ENCODE measurements at regions not wholly inside any gene's neighbourhood (a gene's known extent, or its start where the extent isn't known, plus 50 kb on each side); places are given as distances from the start of the nearest gene placed in this dataset.

GRCh38 chr2:5839550-5839949 lies 147.4 kb downstream of the SOX11 start:
- TF ChIP-seq POLR2A (IDR thresholded peaks at IDR 0.05; ENCODE audit: low read length) (no peak), GATA1 (IDR thresholded peaks at IDR 0.05; ENCODE audit: low read depth, low read length) (no peak)
